Hematopoietic multipotent progenitor cell treated with erythropoietin and hydrocortisone succinate and interleukin-3 and kit ligand, for 4 days (in vitro differentiated cells): ENCODE measurements at regions not wholly inside any gene's neighbourhood (a gene's known extent, or its start where the extent isn't known, plus 50 kb on each side); places are given as distances from the start of the nearest gene placed in this dataset.
"Not testable (repeated sequence)": the region's sequence is repeated elsewhere in the genome, so short reads cannot be mapped to it uniquely, and the experiment has no call there.

Source experiments
- DNase-seq: peaks from one replicate; pipeline ENCODE4 v3.0.0-alpha.2; 2015

- no peak for DNase-seq
Observed at GRCh38 chr16:52212841-52213240, 334.1 kb downstream of the TOX3 start.

DNA sequence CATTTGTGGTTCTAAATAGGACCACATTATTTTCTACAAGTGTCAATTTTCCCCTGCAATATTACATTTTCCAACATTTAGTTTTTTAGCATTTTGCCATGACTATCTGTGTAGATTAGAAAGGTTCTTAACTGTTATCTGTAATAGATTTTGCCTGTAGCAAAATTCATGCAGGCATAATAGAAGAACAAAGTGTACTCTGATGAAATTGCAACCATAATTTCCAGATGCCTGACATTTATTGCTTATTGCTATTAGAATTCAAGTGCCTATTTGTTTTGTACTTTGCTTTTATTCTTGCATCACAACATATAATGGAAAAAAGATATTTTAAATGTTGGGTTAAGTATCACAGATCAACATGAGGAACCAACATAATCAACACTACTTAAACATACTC, 337.7 kb downstream of the TOX3 start:
- DNase-seq, result no peak

- no peak for DNase-seq
Observed at GRCh38 chr16:52203096-52203495, 343.8 kb downstream of the TOX3 start.

DNA sequence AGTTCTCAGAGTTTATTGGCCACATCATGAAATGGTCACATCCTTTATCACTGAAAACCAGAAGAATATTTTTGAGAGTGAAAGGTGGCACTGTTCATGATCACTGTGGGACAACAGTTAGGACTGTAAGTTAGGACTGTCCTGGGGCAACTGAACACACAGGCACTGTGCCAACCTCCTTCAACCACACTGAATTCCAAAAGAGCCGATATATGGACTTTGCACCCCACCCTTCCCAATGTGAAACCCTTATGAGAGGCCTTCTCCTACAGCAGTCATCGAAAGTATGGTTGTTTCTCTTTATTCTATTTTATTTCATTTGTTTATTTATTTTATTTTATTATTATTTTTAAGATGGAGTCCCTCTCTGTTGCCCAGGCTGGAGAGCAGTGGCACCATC, 353.5 kb downstream of the TOX3 start:
- DNase-seq, result no peak

- DNase-seq, result peak; percentile 71
Observed at GRCh38 chr16:52191531-52192134, 355.3 kb downstream of the TOX3 start.

DNA sequence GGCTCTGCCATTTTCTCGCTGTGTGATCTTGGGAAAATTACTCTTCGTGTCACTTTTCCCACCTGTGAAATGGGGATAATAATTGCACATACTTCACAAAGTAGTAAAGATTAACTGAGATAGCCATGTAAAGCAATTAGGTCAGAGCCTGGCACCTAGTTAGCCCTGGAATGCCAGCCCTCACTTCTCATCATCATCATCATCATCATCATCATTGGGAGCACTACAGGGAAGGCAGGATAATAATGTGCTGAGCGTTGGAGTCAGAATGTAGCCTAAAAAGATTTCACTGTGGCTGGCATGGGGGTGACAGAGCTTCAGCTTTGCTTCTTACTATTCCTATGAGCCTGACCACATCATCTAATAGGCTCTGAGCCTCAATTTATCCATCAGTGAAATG, 362.6 kb downstream of the TOX3 start:
- DNase-seq, result no peak

DNA sequence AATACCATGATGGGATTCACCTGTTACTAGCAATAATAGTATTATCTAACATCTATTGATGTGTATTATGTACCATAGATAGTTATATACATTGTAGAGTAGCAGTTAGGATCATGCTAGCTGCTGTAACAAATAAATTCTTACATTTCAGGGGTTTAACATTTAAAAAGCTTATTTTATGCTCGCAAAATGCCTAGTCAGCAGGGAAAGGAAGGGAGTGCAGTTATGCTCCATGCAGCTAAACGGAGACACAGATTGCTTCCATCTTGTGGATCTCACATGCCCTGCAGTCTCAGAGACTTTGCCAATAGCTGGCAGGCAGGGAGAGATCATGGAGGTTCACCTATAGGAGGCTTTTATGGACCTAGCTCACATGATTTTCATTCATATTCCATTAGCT, 364.1 kb downstream of the TOX3 start:
- no peak for DNase-seq

GRCh38 chr16:52174168-52174567, 372.8 kb downstream of the TOX3 start:
- DNase-seq, result no peak

- no peak for DNase-seq
Observed at GRCh38 chr16:52171481-52171880, 375.5 kb downstream of the TOX3 start.

DNA sequence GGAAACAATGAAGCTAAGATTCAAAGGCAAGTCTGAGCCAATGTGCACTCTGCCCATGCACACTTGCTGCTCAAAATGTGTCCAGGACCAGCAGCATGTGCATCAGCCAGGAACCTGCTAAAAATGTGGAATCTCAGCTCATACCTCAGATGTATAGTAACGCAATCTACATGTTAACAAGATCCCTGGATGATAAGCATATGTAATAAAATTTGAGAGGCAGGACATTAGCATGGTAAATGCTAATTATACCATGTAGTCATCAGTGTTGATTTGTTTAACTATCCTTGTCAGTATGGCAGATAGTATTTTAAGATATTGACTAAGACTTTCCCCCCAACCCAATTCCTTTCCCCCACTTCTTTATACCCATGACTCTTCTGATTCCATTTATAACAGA, 379.6 kb downstream of the TOX3 start:
- DNase-seq, result no peak

DNA sequence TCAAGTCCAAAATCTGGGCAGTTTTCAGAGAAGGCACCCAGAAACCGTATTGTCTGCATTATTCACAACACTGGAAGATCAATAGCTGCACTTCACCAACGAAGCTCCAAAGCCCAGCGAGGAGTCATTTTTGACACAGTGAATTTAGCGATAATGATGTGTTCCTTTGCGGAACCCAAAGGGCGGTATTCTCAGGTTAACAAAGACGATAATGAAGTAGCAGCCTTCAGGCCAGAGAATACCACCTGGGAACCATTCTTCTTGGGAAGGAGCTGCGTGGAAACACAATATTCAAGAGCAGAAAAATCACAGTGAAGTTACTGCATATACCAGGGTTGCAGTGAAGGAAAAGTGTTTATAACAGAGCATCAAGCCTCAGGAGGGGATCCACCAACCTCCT, 381.0 kb downstream of the TOX3 start:
- no peak for DNase-seq

DNA sequence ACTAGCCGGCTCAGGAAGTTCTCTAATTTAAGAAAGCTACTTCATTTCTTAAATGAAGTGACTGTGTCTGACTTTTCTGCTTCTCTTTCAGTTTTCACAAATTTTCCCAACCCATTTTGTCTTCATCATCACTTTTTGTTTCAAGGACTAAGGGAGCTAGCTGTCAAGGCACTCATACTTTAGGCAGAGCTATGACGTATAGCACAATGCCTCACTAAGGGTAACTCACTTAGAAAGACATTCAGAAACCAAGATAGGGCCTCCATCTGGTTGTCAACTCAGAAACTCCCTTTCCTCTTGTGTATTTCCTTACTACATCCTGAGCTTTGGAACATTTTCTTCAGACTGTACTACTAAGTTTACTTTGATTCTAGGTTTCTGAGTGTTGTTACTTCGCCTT, 397.9 kb downstream of the TOX3 start:
- no peak for DNase-seq

GRCh38 chr16:52141871-52142270, 405.1 kb downstream of the TOX3 start:
- no peak for DNase-seq

DNA sequence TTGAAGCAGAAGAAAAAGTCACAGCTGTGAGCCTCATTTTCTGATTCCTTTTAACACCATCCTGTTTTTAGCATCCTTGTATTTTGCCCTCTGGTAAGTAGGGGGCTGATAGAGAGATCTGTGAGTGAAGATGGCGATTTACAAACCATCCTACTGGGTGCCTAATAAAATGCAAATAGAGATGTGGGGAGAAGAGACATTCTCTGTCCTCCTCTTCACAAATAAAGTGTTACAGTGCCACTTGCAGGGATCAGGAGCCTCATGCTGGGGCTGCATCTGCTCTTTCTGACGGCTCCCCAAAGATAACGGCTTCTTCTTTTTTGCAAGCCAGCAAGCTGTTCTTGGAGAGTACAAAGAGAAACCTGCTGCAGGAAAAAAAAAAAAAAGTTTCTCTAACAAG, 418.6 kb downstream of the TOX3 start:
- no peak for DNase-seq

DNA sequence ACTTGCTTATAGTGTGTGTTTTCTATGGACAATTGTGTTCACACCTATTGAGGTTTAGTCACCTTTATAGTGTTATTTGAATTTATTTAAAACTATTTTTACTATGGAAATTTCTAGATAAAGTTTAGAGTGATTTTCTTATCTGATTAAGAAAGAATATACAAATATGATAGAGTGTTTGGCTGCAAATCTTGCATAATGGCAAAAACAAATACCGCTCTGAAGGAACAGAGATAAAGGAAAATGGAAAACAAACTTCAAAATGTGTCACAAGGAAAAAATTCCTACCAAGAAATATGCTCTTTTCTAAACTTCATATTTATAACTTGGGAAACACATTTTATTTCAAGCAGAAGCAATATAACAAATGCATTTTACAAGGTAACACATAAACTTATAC, 423.1 kb downstream of the TOX3 start:
- no peak for DNase-seq

- no peak for DNase-seq
Observed at GRCh38 chr16:52123061-52123839, 423.7 kb downstream of the TOX3 start.

- no peak for DNase-seq
Observed at GRCh38 chr16:52117171-52117570, 429.8 kb downstream of the TOX3 start.

DNA sequence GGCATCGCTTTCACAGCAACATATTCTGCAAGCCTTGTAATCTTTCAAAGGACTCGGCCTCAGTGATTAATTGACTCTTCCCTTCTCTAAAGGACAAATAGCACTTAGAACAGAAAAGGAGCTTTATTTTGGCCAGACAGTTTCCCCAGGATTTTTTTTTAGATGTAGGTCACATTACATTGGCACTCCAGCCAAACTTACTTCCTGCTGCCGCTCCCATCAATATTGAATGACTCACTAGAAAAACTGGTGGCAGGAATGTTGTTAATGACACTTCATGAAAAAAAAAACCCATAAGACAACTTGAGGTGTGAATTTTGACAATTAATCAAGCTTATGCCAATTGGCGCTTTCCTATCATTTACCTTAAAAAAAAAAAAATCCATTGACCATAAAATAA, 432.6 kb downstream of the TOX3 start:
- no peak for DNase-seq

DNA sequence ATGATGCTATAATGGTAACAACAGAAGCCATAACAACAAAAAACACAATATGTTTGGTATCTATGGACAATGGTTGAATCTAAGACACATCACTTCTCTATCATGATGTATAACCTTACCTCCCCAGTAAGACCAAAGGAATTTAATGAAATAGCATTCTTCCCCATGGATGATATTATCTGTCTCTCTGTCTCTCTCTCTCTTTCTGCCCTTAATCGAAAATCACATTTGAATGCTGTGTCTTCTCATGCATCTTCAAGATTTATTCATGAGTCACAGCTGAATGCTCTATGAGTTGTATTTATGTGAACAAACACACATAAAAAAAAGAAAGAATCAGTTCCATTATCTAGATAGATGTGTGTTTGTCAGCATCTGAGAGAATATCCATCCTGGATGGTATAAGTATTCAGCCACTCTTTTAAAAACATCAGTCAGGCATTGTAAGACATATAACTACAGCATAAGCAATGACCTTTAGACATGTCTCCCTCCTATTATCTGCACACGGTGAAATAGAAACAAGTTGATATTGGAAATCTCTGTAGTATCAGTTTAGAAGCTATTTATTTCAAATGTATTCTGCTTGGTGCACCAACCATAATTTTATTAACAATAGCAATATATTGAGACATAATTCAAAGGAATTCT, 433.3 kb downstream of the TOX3 start:
- DNase-seq, result no peak

GRCh38 chr16:52104993-52105392, 441.9 kb downstream of the TOX3 start:
- DNase-seq, result not testable (repeated sequence)

- DNase-seq, result no peak
Observed at GRCh38 chr16:52103791-52104190, 443.2 kb downstream of the TOX3 start.

- no peak for DNase-seq
Observed at GRCh38 chr16:52101246-52101645, 445.7 kb downstream of the TOX3 start.

- DNase-seq, result no peak
Observed at GRCh38 chr16:52099382-52099781, 447.6 kb downstream of the TOX3 start.

- DNase-seq, result no peak
Observed at GRCh38 chr16:52095471-52095870, 451.5 kb downstream of the TOX3 start.
